Ovary (tissue), 3 donors: ENCODE measurements at regions not wholly inside any gene's neighbourhood (a gene's known extent, or its start where the extent isn't known, plus 50 kb on each side); places are given as distances from the start of the nearest gene placed in this dataset.

ENCODE experiments used
- CTCF ChIP-seq, 3 donors: fragments of 450-650 bp in 2 of 3; fragments of 200-600 bp in 1 of 3; IDR thresholded peaks; one replicate each; pipeline versions ENCODE4 v1.5.1 to v1.8.0; 2016 to 2022; ENCODE audit warnings: antibody characterized with exemption in 3 of 3, mild to moderate bottlenecking in 1 of 3
- POLR2A ChIP-seq: fragments of 450-650 bp; IDR thresholded peaks from one replicate; pipeline ENCODE4 v1.6.1; 2017; ENCODE audit warnings: antibody characterized with exemption, mild to moderate bottlenecking, moderate library complexity
- donor health status: DM: no; HTN: no; CAD: no.

GRCh38 chr13:60936281-60936680 lies 479.4 kb downstream of the PCDH20 start:
- TF ChIP-seq POLR2A, result no peak
- no peak for TF ChIP-seq CTCF (IDR thresholded peaks at IDR 0.05)
